Endothelial cell of hepatic sinusoid (primary cell): ENCODE measurements at regions not wholly inside any gene's neighbourhood (a gene's known extent, or its start where the extent isn't known, plus 50 kb on each side); places are given as distances from the start of the nearest gene placed in this dataset.
"Not testable (repeated sequence)": the region's sequence is repeated elsewhere in the genome, so short reads cannot be mapped to it uniquely, and the experiment has no call there.

Experiments used
- in situ Hi-C: cut with HindIII; loops from 2 replicates; pipeline ENCODE4 v1.10.0; 2017; ENCODE audit warnings: low sequenced_read_pairs

GRCh38 chr1:228887101-228887500, 151.8 kb downstream of the RHOU start:
- in situ Hi-C loops = no loop called here

GRCh38 chr1:228887960-228888359, 152.7 kb downstream of the RHOU start:
- in situ Hi-C loops = no loop called here

DNA sequence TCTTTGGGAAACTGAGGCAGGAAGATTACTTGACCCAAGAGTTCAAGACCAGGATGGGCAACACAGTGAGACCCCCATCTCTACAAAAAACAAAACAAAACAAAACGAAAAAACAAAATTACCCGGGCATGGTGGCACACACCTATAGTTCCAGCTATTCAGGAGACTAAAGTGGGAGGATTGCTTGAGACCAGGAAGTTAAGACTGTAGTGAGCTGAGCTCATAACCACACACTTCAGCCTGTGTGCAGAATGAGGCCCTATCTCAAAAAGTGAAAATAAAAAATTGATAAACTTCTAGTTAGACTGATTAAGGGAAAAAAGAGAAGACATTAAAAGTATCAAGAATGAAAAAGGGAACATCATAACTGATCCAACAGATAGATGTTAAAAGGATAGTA, 154.0 kb downstream of the RHOU start:
- in situ Hi-C loops = no loop called here

DNA sequence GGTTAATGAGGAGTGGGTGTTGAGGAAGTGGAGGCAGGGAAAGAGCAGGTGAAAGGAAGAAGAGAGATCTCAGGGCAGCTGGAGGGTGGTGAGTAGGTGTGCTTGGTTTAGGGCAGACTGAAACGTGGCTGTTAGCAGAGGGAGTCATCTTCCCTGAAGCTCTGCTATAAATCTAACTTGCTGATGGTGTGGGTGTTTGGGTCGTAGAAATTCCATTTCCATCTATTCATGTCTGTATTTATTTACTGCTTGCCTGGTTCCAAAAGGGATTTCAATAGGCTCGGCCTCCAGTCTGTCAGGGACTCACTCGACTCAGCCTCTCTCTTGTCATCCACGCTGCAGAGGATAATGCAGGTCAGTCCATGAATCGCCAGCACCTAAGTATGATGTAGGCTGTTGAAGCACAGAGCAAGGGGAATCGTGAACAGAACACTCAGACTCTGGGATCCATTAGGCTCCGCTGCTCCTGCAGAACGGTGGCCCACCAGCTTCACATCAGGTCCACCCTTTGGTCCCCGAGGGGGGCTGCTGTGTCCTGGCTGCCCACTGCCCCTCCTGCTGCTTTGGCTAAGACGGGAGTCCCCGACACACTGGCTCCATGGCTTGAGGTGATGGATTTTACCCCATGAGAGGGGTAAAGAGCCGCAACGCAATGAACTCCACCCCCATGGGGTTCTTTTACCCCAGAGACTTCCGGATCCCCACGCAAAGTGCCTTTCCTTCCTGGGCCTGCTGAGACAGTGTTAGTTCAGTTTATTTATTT, 156.2 kb downstream of the RHOU start:
- in situ Hi-C loops = no loop called here

DNA sequence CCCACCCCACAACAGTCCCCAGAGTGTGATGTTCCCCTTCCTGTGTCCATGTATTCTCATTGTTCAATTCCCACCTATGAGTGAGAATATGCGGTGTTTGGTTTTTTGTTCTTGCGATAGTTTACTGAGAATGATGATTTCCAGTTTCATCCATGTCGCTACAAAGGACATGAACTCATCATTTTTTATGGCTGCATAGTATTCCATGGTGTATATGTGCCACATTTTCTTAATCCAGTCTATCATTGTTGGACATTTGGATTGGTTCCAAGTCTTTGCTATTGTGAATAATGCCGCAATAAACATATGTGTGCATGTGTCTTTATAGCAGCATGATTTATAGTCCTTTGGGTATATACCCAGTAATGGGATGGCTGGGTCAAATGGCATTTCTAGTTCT, 156.9 kb downstream of the RHOU start:
- in situ Hi-C loops = not testable (repeated sequence)

- in situ Hi-C loops = no loop called here
These were observed 159.2 kb downstream of the RHOU start for GRCh38 chr1:228894442-228894989.

- in situ Hi-C loops = no loop called here
These were observed 162.6 kb downstream of the RHOU start for GRCh38 chr1:228897901-228898300.

GRCh38 chr1:228898582-228898992, 163.3 kb downstream of the RHOU start:
- in situ Hi-C loops = no loop called here

DNA sequence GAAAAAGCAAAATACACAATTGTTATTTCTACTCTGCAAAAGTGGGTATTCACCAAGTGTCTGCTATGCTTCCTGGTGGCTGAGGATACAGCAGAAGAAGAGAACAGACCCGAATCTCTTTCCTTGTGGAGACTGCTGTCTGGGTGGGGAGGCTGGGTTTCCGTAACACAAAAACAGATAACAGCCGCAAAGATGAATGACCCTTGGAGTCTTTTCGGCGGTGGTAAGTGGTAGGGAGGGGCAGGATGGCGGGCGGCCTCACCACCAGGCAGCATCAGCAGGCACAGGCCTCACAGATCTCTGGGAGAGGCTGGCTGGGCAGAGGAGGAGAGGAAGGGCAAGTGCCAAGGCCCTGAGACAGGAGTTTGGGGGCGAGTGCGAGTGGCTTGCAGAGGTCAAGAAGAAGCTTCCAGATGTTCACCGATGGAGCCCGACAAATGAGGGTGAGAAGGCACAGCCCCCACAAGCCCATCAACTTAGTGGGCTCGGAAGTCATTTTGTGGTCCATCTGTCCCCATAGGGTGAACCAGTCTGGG, 164.2 kb downstream of the RHOU start:
- in situ Hi-C loops = no loop called here

DNA sequence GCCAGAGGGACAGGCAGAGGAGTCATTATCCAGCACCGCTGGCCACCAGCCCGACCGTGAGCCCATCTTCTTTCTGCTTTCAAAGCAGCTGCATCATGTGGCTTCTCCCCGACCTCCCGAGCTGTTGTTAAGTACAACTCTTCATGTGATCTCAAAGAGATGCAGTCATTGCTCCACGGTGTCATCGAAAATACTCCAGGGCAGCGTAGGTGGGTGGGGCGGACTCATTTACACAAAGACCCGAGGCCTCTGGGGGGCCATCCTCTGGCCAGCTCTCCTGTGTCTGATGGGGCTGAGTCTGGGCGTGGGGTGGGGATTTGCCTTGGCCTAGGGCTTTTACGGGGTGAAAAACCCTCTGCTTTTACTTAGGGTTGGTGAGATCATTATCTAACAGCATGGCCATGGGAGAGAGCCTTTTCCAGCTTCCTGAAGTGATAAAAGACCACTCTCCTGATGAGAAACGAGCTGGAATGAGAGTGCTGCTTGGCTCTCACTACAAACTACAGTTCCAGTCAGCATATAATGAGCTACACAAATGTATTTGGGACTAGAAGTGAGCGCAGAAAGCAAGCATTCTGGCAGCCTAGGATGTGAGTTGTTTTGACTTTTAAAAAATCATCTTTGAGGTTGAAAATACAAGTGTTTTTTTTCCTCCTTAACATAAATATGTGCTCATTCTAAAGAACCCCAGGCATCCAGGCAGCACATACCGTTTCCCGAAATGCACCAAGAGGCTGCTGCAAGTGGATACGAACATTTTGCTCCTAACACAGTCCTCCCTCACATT, 165.0 kb downstream of the RHOU start:
- in situ Hi-C loops = no loop called here

GRCh38 chr1:228900886-228901392, 165.7 kb downstream of the RHOU start:
- in situ Hi-C loops = no loop called here

DNA sequence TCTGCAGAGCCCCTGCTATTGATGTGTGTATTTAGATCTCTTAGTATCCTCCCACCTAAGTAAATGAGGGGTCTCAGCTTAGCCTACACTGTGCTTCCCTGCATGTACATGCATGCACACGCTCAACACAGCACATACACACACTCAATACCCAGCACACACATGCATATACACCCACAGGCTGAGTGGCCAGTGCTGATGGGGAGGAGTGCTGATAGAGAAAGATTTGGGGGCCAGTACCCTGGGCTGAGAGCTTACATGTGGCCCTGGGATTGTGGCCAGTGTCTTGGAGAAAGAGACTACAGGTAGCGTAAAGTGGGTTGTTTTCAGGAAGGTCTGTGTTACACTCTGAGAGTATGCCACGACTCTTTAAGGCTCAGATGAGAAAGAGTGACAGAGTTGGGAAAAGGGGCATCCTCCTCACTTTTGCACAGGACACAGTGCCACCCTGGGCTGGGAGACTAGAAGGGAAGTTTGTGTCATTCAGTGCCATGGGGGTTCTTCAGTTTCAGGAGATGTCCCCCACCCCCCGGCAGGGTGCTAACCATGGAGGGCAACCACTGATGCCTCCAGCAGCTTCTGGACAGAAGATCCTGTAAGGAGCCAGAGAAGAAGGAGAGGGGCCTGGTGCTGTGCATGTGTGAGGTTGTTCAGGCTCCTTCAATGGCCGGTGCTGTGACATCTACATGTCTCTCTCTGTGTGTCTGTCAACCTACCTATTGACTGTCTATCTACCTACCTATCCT, 166.8 kb downstream of the RHOU start:
- in situ Hi-C loops = no loop called here

DNA sequence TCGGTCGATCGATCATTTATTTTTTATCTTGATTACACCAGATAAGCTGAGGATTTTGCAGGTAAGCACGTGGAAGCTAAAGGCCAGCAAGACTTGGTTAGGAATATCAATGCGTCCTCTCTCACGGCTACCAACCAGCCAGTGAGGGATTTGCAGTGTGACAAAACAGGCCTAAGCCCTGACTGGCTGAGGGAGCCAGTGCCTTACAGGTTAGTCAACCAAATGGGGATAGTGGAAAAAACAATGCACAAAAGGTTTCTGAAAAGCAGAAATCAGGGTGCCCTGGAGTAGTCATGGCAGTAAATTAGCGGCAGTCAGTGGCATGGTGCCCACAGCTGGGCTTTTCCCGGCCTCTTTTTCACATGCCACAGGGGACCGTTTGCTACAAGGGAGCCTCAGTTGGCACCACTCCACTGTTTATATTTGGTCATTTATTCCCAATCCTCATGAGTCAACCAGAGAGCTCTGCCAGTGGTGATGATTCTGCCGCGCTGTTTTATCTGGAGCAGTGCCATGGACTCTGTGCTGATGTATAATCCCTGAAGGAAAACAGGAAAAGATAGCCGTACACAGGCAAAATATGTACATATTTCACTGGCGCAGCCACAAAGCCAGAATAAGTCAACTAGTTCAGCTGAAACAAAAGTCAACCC, 167.6 kb downstream of the RHOU start:
- in situ Hi-C loops = no loop called here

GRCh38 chr1:228903434-228904071, 168.3 kb downstream of the RHOU start:
- in situ Hi-C loops = no loop called here

- in situ Hi-C loops = no loop called here
These were observed 168.9 kb downstream of the RHOU start for GRCh38 chr1:228904222-228904621.

DNA sequence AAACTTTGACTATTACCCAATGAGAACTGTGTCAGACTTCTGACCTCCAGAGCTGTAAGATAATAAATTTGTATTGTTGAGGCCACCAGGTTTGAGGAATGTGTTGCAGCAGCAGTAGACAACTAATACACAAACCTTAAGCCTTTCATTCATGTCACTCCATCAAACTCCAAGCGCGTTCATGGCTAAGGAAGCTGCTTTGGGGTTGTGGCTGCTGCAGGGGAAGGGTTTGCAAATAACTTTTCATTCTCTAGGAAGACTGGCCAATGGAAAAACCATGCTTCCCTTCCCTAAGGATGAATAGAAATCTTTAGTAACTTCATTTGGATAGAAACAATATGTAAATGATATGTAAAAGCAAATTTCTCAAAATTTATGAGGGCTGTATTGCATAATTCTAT, 170.4 kb downstream of the RHOU start:
- in situ Hi-C loops = no loop called here

DNA sequence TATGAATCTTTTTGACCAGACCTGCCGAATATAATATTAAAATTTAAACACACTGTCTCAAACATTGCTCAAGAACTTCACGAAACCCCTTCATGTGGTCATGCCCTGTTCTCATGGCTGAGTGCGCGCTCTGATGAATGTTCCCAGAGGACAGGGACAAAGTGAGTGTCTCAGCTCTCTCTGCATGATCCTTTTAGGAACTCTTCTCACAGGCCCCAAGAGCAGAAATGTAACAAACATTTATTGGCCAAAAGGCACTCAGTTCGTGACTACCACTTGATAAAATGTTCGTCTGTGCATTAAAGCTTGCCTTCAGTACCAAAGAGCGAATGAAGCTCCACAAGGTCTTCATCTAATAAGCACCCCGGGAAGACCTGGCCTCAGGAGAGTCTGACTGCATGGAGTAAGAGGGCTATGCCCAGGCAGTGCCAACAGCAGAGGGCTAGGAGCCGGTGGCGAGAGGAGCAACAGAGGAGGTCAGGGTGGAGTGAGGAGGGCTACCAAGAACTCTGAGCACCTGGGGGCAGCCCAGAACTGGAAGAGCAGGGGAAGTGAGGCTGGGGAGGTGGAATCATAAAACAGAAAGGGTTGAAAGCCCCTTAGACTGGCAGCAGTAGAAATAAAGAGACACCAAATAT, 171.1 kb downstream of the RHOU start:
- in situ Hi-C loops = no loop called here

DNA sequence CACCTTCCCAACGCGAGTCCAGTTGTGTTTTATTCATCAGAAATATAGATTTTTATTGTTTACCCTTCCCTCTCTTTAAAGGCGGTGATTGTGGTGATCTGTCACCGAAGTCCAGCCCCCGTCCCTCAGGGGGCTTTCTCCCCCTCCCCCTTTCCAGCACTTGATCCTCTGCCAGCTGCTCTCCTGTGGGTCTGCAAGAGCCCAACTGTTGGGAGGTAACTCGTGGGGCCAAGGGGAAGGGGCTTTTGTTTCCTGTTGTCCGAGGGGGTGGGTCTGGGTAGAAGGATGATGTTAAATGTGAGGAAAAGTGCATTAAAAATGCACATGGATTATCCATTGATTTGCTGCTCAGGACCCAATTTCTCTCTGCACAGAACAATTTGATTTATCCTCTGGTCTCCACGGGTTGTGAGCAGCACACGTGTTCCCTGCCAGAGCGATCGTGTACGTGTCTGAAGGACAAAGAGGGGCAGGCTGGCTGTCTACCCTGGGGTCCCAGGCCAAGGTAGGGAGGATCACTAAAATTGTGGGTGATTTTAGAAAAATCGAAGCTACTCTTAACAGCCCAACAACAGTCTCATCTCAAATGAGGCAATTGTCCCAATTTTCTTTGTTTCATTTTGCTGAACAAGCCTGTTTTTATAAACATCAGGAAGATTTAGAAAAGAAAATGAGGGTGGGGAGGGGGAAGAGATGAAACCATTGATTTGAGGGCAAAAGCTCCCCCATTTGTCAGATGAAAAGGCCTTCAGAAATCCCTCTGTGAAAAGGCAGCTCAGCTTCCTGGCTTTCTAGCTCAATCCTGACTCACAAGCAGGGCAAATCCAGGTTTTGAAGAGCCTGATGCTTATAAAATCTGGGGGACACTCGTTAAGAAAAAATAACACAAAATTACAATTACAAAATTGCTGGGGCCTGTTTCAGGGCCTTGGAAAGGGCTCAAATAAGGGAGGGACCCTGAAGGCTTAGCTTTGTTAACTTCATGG, 176.2 kb downstream of the RHOU start:
- in situ Hi-C loops = no loop called here
